Ascending aorta (tissue), 2 donors: ENCODE measurements at regions not wholly inside any gene's neighbourhood (a gene's known extent, or its start where the extent isn't known, plus 50 kb on each side); places are given as distances from the start of the nearest gene placed in this dataset.

Experiments used
- DNase-seq, 2 donors: peaks; one replicate each; pipeline ENCODE4 v3.0.0-alpha.2; 2019; ENCODE audit warnings: low spot score in 2 of 2
- H3K27ac ChIP-seq, 2 donors: fragments of 200-600 bp; sonication (generic); one replicate each; pipeline ENCODE4 v1.5.1; 2016 to 2017; ENCODE audit warnings: mild to moderate bottlenecking in 1 of 2
- H3K27me3 ChIP-seq: fragments of 200-600 bp; sonication (generic); one replicate; pipeline ENCODE4 v1.5.1; 2017
- H3K36me3 ChIP-seq, 2 donors: fragments of 200-600 bp; sonication (generic); one replicate each; pipeline ENCODE4 v1.5.1; 2016
- H3K4me1 ChIP-seq, 2 donors: fragments of 200-600 bp; sonication (generic); one replicate each; pipeline ENCODE4 v1.5.1; 2016 to 2017; ENCODE audit warnings: mild to moderate bottlenecking in 1 of 2
- H3K4me3 ChIP-seq, 2 donors: fragments of 200-600 bp; sonication (generic); one replicate each; pipeline ENCODE4 v1.5.1; 2016 to 2017; ENCODE audit warnings: mild to moderate bottlenecking in 1 of 2
- H3K9me3 ChIP-seq, 2 donors: fragments of 200-600 bp; sonication (generic); one replicate each; pipeline ENCODE4 v1.5.1; 2016
- CTCF ChIP-seq, 3 experiments: fragments of 200-600 bp in 2 of 3; fragments of 450-650 bp in 1 of 3; sonication (generic) in 2 of 3; IDR thresholded peaks; one replicate each; pipeline ENCODE4 v1.5.1; 2016 to 2019; ENCODE audit warnings: antibody characterized with exemption in 3 of 3, mild to moderate bottlenecking in 1 of 3, moderate library complexity in 1 of 3
- intact Hi-C: fragments of 100-400 bp; cut with DNase I; formaldehyde crosslinking; loops from one replicate; pipeline ENCODE4 v1.15.1; 2023

- Histone ChIP-seq H3K9me3 (no peaks in the 10 kb centered on the region), H3K4me1 (no peaks in the 10 kb centered on the region), H3K27ac (no peak overlapping the region), H3K27me3 (no peaks in the 10 kb centered on the region), H3K4me3 (no peak overlapping the region), H3K36me3 (no peaks in the 10 kb centered on the region)
- no peak for TF ChIP-seq CTCF (IDR thresholded peaks at IDR 0.05)
- intact Hi-C loops, result no loop called here
- no peak for DNase-seq
Measured at GRCh38 chr2:16852651-16853050, 187.0 kb upstream of the CYRIA start.

GRCh38 chr2:16851126-16851525, 185.5 kb upstream of the CYRIA start:
- DNase-seq, result no peak
- intact Hi-C loops, result no loop called here
- H3K27ac ChIP-seq, result no peak overlapping the region
- no peaks in the 10 kb centered on the region for H3K27me3 ChIP-seq
- no peak for TF ChIP-seq CTCF (IDR thresholded peaks at IDR 0.05)
- no peak overlapping the region for H3K4me3 ChIP-seq
- H3K36me3 ChIP-seq, result no peaks in the 10 kb centered on the region
- H3K4me1 ChIP-seq, result no peaks in the 10 kb centered on the region
- no peaks in the 10 kb centered on the region for H3K9me3 ChIP-seq

- intact Hi-C loops, result no loop called here
Measured at GRCh38 chr2:16840496-16841172, 175.0 kb upstream of the CYRIA start.

GRCh38 chr2:16832910-16833309, 167.3 kb upstream of the CYRIA start:
- Histone ChIP-seq H3K27me3 (no peaks in the 10 kb centered on the region), H3K9me3 (no peaks in the 10 kb centered on the region), H3K4me3 (no peak overlapping the region), H3K4me1 (no peaks in the 10 kb centered on the region), H3K36me3 (no peaks in the 10 kb centered on the region), H3K27ac (no peak overlapping the region)
- no peak for DNase-seq
- TF ChIP-seq CTCF (IDR thresholded peaks at IDR 0.05), result no peak
- intact Hi-C loops, result no loop called here

More at GRCh38 chr2:16840496-16841172, 175.0 kb upstream of the CYRIA start:
- H3K9me3 ChIP-seq, result no peaks in the 10 kb centered on the region
- no peaks in the 10 kb centered on the region for H3K27me3 ChIP-seq
- DNase-seq, result no peak
- H3K4me3 ChIP-seq, result no peak overlapping the region
- no peak for TF ChIP-seq CTCF (IDR thresholded peaks at IDR 0.05)
- no peaks in the 10 kb centered on the region for H3K36me3 ChIP-seq
- no peaks in the 10 kb centered on the region for H3K4me1 ChIP-seq
- H3K27ac ChIP-seq, result no peak overlapping the region

GRCh38 chr2:16828828-16829160, 163.2 kb upstream of the CYRIA start:
- intact Hi-C loops, result no loop called here
- TF ChIP-seq CTCF (IDR thresholded peaks at IDR 0.05), result no peak

More at GRCh38 chr2:16828828-16829160, 163.2 kb upstream of the CYRIA start:
- H3K27me3 ChIP-seq, result no peaks in the 10 kb centered on the region
- no peak for DNase-seq
- H3K36me3 ChIP-seq, result no peaks in the 10 kb centered on the region
- H3K4me1 ChIP-seq, result no peaks in the 10 kb centered on the region
- H3K27ac ChIP-seq, result no peak overlapping the region
- H3K9me3 ChIP-seq, result no peaks in the 10 kb centered on the region
- H3K4me3 ChIP-seq, result no peak overlapping the region
